HepG2 (cell line): ENCODE measurements at regions not wholly inside any gene's neighbourhood (a gene's known extent, or its start where the extent isn't known, plus 50 kb on each side); places are given as distances from the start of the nearest gene placed in this dataset.

Experiments
- ATAC-seq: fragments of 200-7000 bp; cut with Tn5 transposase; 3 replicates; pipeline ENCODE4 v1.9.1; 2020; ENCODE audit warnings: mild to moderate bottlenecking, moderate library complexity
- BruUV-seq: library from RNA; stranded (reverse); fragments of 400-500 nt; replicated peaks from 2 replicates; lab custom pipeline; 2021; lab: Mats Ljungman, UMichigan
- CTCF ChIA-PET: fragments of 300-600 bp; formaldehyde crosslinking; extraction: SDS; loops from one replicate; lab custom pipeline; 2021; ENCODE audit warnings: low total read pairs, inconsistent platforms, low intra/inter-chr PET ratio; lab: Yijun Ruan, JAX
- POLR2A ChIA-PET: fragments of 350-600 bp; sonication (Branson Sonifier 250); formaldehyde crosslinking; loops from one replicate; lab custom pipeline; 2020; ENCODE audit warnings: antibody characterized with exemption, inconsistent platforms; lab: Yijun Ruan, JAX
- DNase-seq: peaks from one replicate; pipeline ENCODE4 v3.0.0-alpha.2; 2015; ENCODE audit warnings: low spot score
- FAIRE-seq: peaks from 3 replicates; lab custom pipeline; 2011; peaks lifted over from hg19 to GRCh38; lab: Jason Lieb, UNC
- H2AFZ ChIP-seq: one replicate; pipeline ENCODE4 v1.6.1; 2011; ENCODE audit warnings: low read length, inconsistent platforms
- H3K27ac ChIP-seq: fragments of 300-600 bp; 3 replicates; pipeline ENCODE4 v1.8.0; 2011; ENCODE audit warnings: mixed run types, mild to moderate bottlenecking, mixed read lengths, low read length, inconsistent platforms; ENCODE audit not compliant: insufficient read depth; ENCODE audit errors: extremely low read length
- H3K27me3 ChIP-seq, 2 experiments: fragments of 200-600 bp in 1 of 2; 2 replicates in 1 of 2; 3 replicates in 1 of 2; pipeline versions ENCODE4 v1.6.0 to v1.8.0; 2011; ENCODE audit warnings: low read length in 2 of 2, mild to moderate bottlenecking in 2 of 2, moderate library complexity in 2 of 2, inconsistent platforms in 1 of 2; ENCODE audit not compliant: insufficient read depth in 2 of 2, control insufficient read depth in 1 of 2
- H3K36me3 ChIP-seq, 2 experiments: fragments of 200-600 bp in 1 of 2; replicated peaks in 1 of 2; 2 replicates in 1 of 2; 3 replicates in 1 of 2; pipeline versions ENCODE4 v1.5.1 to v1.8.0; 2011; ENCODE audit warnings: low read length in 2 of 2, inconsistent platforms in 1 of 2; ENCODE audit not compliant: insufficient read depth in 2 of 2, control insufficient read depth in 1 of 2
- H3K4me1 ChIP-seq: 2 replicates; pipeline ENCODE4 v1.5.1; 2012; ENCODE audit warnings: low read length, inconsistent platforms; ENCODE audit not compliant: insufficient read depth
- H3K4me2 ChIP-seq: 2 replicates; pipeline ENCODE4 v1.6.0; 2011; ENCODE audit warnings: low read depth, low read length, inconsistent platforms
- H3K4me3 ChIP-seq, 3 experiments: fragments of 200-600 bp in 1 of 3; sonication (generic), shearing (Covaris generic) in 1 of 3; replicated peaks in 1 of 3; 2 replicates each; pipeline ENCODE4 v1.5.1; 2011 to 2016; ENCODE audit warnings: low read length in 3 of 3, inconsistent platforms in 2 of 3, low read depth in 2 of 3, mild to moderate bottlenecking in 2 of 3, control low read depth in 1 of 3, mixed read lengths in 1 of 3; ENCODE audit not compliant: insufficient read depth in 1 of 3
- H3K79me2 ChIP-seq: one replicate; pipeline ENCODE4 v1.6.1; 2011; ENCODE audit warnings: low read length, inconsistent platforms; ENCODE audit not compliant: insufficient read depth
- H3K9ac ChIP-seq: 2 replicates; pipeline ENCODE4 v1.6.0; 2011; ENCODE audit warnings: mild to moderate bottlenecking, low read depth, low read length, inconsistent platforms; ENCODE audit not compliant: insufficient read depth
- H3K9me3 ChIP-seq: 2 replicates; pipeline ENCODE4 v1.5.1; 2012; ENCODE audit warnings: mild to moderate bottlenecking, low read length
- H4K20me1 ChIP-seq: 2 replicates; pipeline ENCODE4 v1.6.0; 2011; ENCODE audit warnings: inconsistent platforms, mild to moderate bottlenecking, low read length, moderate library complexity; ENCODE audit not compliant: insufficient read depth
- ADNP ChIP-seq: sonication (generic); formaldehyde crosslinking; IDR thresholded peaks from 2 replicates; pipeline ENCODE4 v1.4.0; 2020; ENCODE audit warnings: missing genetic modification reagents
- EHMT2 ChIP-seq: fragments of 200-600 bp; sonication (generic); IDR thresholded peaks from 2 replicates; pipeline ENCODE4 v1.7.0; 2017; ENCODE audit warnings: antibody characterized with exemption, low read depth, low read length, borderline replicate concordance
- GABPA ChIP-seq, 2 experiments: IDR thresholded peaks; 2 replicates each; pipeline ENCODE4 v1.6.1; 2011 to 2016; ENCODE audit warnings: low read depth in 2 of 2, low read length in 1 of 2, missing biosample characterization in 1 of 2, missing genetic modification characterization in 1 of 2
- GTF2F1 ChIP-seq: fragments of 150-350 bp; IDR thresholded peaks from 2 replicates; pipeline ENCODE4 v1.6.1; 2014; ENCODE audit warnings: low read length
- HNF1B ChIP-seq: sonication (generic); formaldehyde crosslinking; IDR thresholded peaks from 2 replicates; pipeline ENCODE4 v1.5.1; 2020; ENCODE audit warnings: mild to moderate bottlenecking, moderate library complexity, missing genetic modification reagents
- IRF9 ChIP-seq: sonication (generic); formaldehyde crosslinking; IDR thresholded peaks from 2 replicates; pipeline ENCODE4 v1.8.0; 2022; ENCODE audit warnings: missing genetic modification reagents, mild to moderate bottlenecking, borderline replicate concordance
- MLX ChIP-seq: IDR thresholded peaks from 2 replicates; pipeline ENCODE4 v1.6.1; 2016
- NFE2L2 ChIP-seq: fragments of 150-350 bp; IDR thresholded peaks from 2 replicates; pipeline ENCODE4 v1.6.1; 2014; ENCODE audit warnings: low read length
- NR2F2 ChIP-seq: IDR thresholded peaks from 2 replicates; pipeline ENCODE4 v1.6.1; 2012; ENCODE audit warnings: low read depth, inconsistent platforms, borderline replicate concordance
- PBX3 ChIP-seq: sonication (generic); formaldehyde crosslinking; IDR thresholded peaks from 2 replicates; pipeline ENCODE4 v1.8.1; 2023; ENCODE audit warnings: missing genetic modification reagents, inconsistent platforms, borderline replicate concordance
- SMAD3 ChIP-seq: sonication (generic); formaldehyde crosslinking; IDR thresholded peaks from 2 replicates; pipeline ENCODE4 v1.4.0; 2020; ENCODE audit warnings: missing genetic modification reagents
- ZKSCAN5 ChIP-seq: sonication (generic); formaldehyde crosslinking; IDR thresholded peaks from 2 replicates; pipeline ENCODE4 v1.5.1; 2020; ENCODE audit warnings: mild to moderate bottlenecking, missing genetic modification reagents
- ZMYM4 ChIP-seq: sonication (generic); formaldehyde crosslinking; IDR thresholded peaks from 2 replicates; pipeline ENCODE4 v1.8.1; 2023; ENCODE audit warnings: mild to moderate bottlenecking, missing genetic modification reagents
- ZNF496 ChIP-seq: sonication (generic); formaldehyde crosslinking; IDR thresholded peaks from 2 replicates; pipeline ENCODE4 v1.8.1; 2023; ENCODE audit warnings: mild to moderate bottlenecking, moderate library complexity, missing genetic modification reagents; ENCODE audit not compliant: insufficient replicate concordance
- ZNF672 ChIP-seq: sonication (generic); formaldehyde crosslinking; IDR thresholded peaks from 2 replicates; pipeline ENCODE4 v1.8.1; 2022; ENCODE audit warnings: missing genetic modification reagents
- ZNF720 ChIP-seq: sonication (generic); formaldehyde crosslinking; IDR thresholded peaks from 2 replicates; pipeline ENCODE4 v1.4.0; 2020; ENCODE audit warnings: missing genetic modification reagents
- WGBS: methylation state at CpG from one replicate; pipeline ENCODE4 v1.1.6; 2017; ENCODE audit warnings: low lambda C conversion rate; 5-methylcytosine and 5-hydroxymethylcytosine counted together
- in situ Hi-C: cut with HindIII; loops from 2 replicates; pipeline ENCODE4 v1.10.0; 2017; ENCODE audit warnings: low pct_unique_long_range_greater_than_20kb; ENCODE audit not compliant: extremely low pct_ligation_motif_present
- intact Hi-C: fragments of 100-400 bp; cut with micrococcal nuclease; formaldehyde crosslinking; loops from one replicate; pipeline ENCODE4 v1.10.0; 2022; ENCODE audit not compliant: unreplicated experiment
- TF ChIP-seq, protein P1 (sequence below): sonication (generic); formaldehyde crosslinking; IDR thresholded peaks from 2 replicates; pipeline ENCODE4 v1.5.0; 2020; ENCODE audit warnings: missing genetic modification reagents

- TF ChIP-seq HNF1B (CRISPR knock-in tag) (no peak), NFE2L2 (no peak), ADNP (no peak), NR2F2 (no peak), ZNF720 (no peak), GABPA (IDR thresholded peaks at IDR 0.05; ENCODE audit: low read depth, low read length) (no peak), GABPA (CRISPR knock-in tag; IDR thresholded peaks at IDR 0.05; ENCODE audit: low read depth) (no peak), ZMYM4 (no peak), GTF2F1 (no peak), ZNF672 (CRISPR knock-in tag) (no peak), EHMT2 (no peak), ZKSCAN5 (CRISPR knock-in tag) (no peak), ZNF496 (no peak), MLX (CRISPR knock-in tag) (no peak), IRF9 (CRISPR knock-in tag) (no peak), SMAD3 (CRISPR knock-in tag) (no peak), PBX3 (no peak)
- TF ChIP-seq, protein P1, sequence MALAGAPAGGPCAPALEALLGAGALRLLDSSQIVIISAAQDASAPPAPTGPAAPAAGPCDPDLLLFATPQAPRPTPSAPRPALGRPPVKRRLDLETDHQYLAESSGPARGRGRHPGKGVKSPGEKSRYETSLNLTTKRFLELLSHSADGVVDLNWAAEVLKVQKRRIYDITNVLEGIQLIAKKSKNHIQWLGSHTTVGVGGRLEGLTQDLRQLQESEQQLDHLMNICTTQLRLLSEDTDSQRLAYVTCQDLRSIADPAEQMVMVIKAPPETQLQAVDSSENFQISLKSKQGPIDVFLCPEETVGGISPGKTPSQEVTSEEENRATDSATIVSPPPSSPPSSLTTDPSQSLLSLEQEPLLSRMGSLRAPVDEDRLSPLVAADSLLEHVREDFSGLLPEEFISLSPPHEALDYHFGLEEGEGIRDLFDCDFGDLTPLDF, result no peak
Measured at GRCh38 chr6:71551798-71552197, 263.2 kb downstream of the OGFRL1 start.

More at GRCh38 chr6:71551798-71552197, 263.2 kb downstream of the OGFRL1 start:
- no peaks in the 10 kb centered on the region for H3K79me2 ChIP-seq
- H3K9me3 ChIP-seq, result peaks cover 23% of the 10 kb centered on the region
- no peak for FAIRE-seq
- in situ Hi-C loops, result no loop called here
- no peaks in the 10 kb centered on the region for H4K20me1 ChIP-seq
- WGBS, result 0% methylated on average over 1 of the region's 3 CpGs
- POLR2A ChIA-PET, result no interaction called here
- H3K4me2 ChIP-seq, result no peak overlapping the region
- H3K36me3 ChIP-seq, result no peaks in the 10 kb centered on the region
- no peak overlapping the region for H3K9ac ChIP-seq
- intact Hi-C loops, result no loop called here
- no peak overlapping the region for H2AFZ ChIP-seq
- no peaks in the 10 kb centered on the region for H3K27me3 ChIP-seq
- H3K4me3 ChIP-seq, result no peak overlapping the region
- no peak overlapping the region for H3K27ac ChIP-seq
- no peaks in the 10 kb centered on the region for H3K4me1 ChIP-seq
- ATAC-seq, result no peak
- CTCF ChIA-PET, result no interaction called here
- DNase-seq, result no peak
- BruUV-seq, result no TSS peak
